T-helper 1 cell (primary cell): ENCODE measurements at regions not wholly inside any gene's neighbourhood (a gene's known extent, or its start where the extent isn't known, plus 50 kb on each side); places are given as distances from the start of the nearest gene placed in this dataset.
"Not testable (repeated sequence)": the region's sequence is repeated elsewhere in the genome, so short reads cannot be mapped to it uniquely, and the experiment has no call there.

Source experiments
- DNase-seq, 5 donors: peaks; one replicate each; pipeline ENCODE4 v3.0.0-alpha.2; 2012 to 2020

GRCh38 chr3:11711876-11712275 lies 68.2 kb upstream of the VGLL4 start:
- DNase-seq: no peak

- no peak for DNase-seq
Observed at GRCh38 chr3:11709782-11710181, 66.1 kb upstream of the VGLL4 start.

GRCh38 chr3:11707084-11707483 lies 63.4 kb upstream of the VGLL4 start:
- DNase-seq: not testable (repeated sequence)

- DNase-seq: no peak
Observed at GRCh38 chr3:11706604-11707003, 62.9 kb upstream of the VGLL4 start.

- DNase-seq: no peak
Observed at GRCh38 chr3:11705049-11705448, 61.3 kb upstream of the VGLL4 start.

- DNase-seq: no peak
Observed at GRCh38 chr3:11703146-11703545, 59.4 kb upstream of the VGLL4 start.

GRCh38 chr3:11699083-11699427 lies 55.3 kb upstream of the VGLL4 start:
- DNase-seq: no peak

- DNase-seq: no peak
Observed at GRCh38 chr3:11698326-11699082, 54.8 kb upstream of the VGLL4 start.

- DNase-seq: no peak
Observed at GRCh38 chr3:11697701-11698100, 54.0 kb upstream of the VGLL4 start.

GRCh38 chr3:11696054-11696453 lies 52.3 kb upstream of the VGLL4 start:
- DNase-seq: no peak
